Spleen (tissue), 7 donors: ENCODE measurements at regions not wholly inside any gene's neighbourhood (a gene's known extent, or its start where the extent isn't known, plus 50 kb on each side); places are given as distances from the start of the nearest gene placed in this dataset.

ENCODE experiments used
- POLR2A ChIP-seq, 3 donors: fragments of 450-650 bp; IDR thresholded peaks; one replicate each; pipeline ENCODE4 v1.5.1; 2017; ENCODE audit warnings: antibody characterized with exemption in 3 of 3, mild to moderate bottlenecking in 1 of 3
- TF ChIP-seq, protein P1 (sequence below), 11 experiments: fragments of 200-600 bp in 7 of 11; fragments of 450-650 bp in 4 of 11; sonication (generic) in 4 of 11; IDR thresholded peaks in 8 of 11; conservative IDR thresholded peaks in 3 of 11; 1 replicate in 7 of 11; 2 replicates in 4 of 11; pipeline versions ENCODE4 v1.4.0 to v1.8.0; 2016 to 2021; ENCODE audit warnings: antibody characterized with exemption in 11 of 11, inconsistent platforms in 4 of 11, mild to moderate bottlenecking in 1 of 11
- donor health status: DM: no; HTN: no; CAD: no; lungs with moderate emphysema.
- donor health status: DM: no; HTN: no; CAD: no.
- donor health status: DM: no; HTN: no; CAD: no.

- TF ChIP-seq, protein P1, sequence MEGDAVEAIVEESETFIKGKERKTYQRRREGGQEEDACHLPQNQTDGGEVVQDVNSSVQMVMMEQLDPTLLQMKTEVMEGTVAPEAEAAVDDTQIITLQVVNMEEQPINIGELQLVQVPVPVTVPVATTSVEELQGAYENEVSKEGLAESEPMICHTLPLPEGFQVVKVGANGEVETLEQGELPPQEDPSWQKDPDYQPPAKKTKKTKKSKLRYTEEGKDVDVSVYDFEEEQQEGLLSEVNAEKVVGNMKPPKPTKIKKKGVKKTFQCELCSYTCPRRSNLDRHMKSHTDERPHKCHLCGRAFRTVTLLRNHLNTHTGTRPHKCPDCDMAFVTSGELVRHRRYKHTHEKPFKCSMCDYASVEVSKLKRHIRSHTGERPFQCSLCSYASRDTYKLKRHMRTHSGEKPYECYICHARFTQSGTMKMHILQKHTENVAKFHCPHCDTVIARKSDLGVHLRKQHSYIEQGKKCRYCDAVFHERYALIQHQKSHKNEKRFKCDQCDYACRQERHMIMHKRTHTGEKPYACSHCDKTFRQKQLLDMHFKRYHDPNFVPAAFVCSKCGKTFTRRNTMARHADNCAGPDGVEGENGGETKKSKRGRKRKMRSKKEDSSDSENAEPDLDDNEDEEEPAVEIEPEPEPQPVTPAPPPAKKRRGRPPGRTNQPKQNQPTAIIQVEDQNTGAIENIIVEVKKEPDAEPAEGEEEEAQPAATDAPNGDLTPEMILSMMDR (IDR thresholded peaks at IDR 0.05 in 8 of 11, conservative IDR thresholded peaks at IDR 0.05 in 3 of 11): no peak
- no peak for TF ChIP-seq POLR2A (IDR thresholded peaks at IDR 0.05)
Observed at GRCh38 chr5:34507933-34508332, 148.2 kb upstream of the RAI14 start.
